Ramos (cell line): ENCODE measurements at regions not wholly inside any gene's neighbourhood (a gene's known extent, or its start where the extent isn't known, plus 50 kb on each side); places are given as distances from the start of the nearest gene placed in this dataset.

ENCODE experiments used
- in situ Hi-C: fragments of 300-500 bp; cut with MboI; formaldehyde crosslinking; loops from one replicate; pipeline ENCODE4 v1.14.3; 2022; ENCODE audit warnings: low sequenced_read_pairs; ENCODE audit not compliant: unreplicated experiment

- in situ Hi-C loops: no loop called here
Observed at GRCh38 chr9:90046317-90046861, 441.6 kb downstream of the GADD45G start.

- in situ Hi-C loops: no loop called here
Observed at GRCh38 chr9:90047828-90048227, 443.0 kb downstream of the GADD45G start.

- in situ Hi-C loops: no loop called here
Observed at GRCh38 chr9:90052366-90052765, 447.6 kb downstream of the GADD45G start.

- in situ Hi-C loops: no loop called here
Observed at GRCh38 chr9:90053027-90053426, 448.2 kb downstream of the GADD45G start.

GRCh38 chr9:90054810-90055209 is 450.0 kb downstream of the GADD45G start:
- in situ Hi-C loops: no loop called here

- in situ Hi-C loops: no loop called here
Observed at GRCh38 chr9:90055226-90055625, 450.4 kb downstream of the GADD45G start.

- in situ Hi-C loops: no loop called here
Observed at GRCh38 chr9:90057361-90057760, 452.5 kb downstream of the GADD45G start.

- in situ Hi-C loops: no loop called here
Observed at GRCh38 chr9:90058182-90058763, 453.5 kb downstream of the GADD45G start.

- in situ Hi-C loops: no loop called here
Observed at GRCh38 chr9:90059436-90059835, 454.6 kb downstream of the GADD45G start.

- in situ Hi-C loops: no loop called here
Observed at GRCh38 chr9:90060256-90060655, 455.4 kb downstream of the GADD45G start.

GRCh38 chr9:90061187-90061586 is 456.4 kb downstream of the GADD45G start:
- in situ Hi-C loops: no loop called here

- in situ Hi-C loops: no loop called here
Observed at GRCh38 chr9:90062982-90063381, 458.2 kb downstream of the GADD45G start.

- in situ Hi-C loops: no loop called here
Observed at GRCh38 chr9:90064248-90064647, 459.4 kb downstream of the GADD45G start.

GRCh38 chr9:90064971-90065370 is 460.2 kb downstream of the GADD45G start:
- in situ Hi-C loops: no loop called here

GRCh38 chr9:90065851-90066250 is 461.0 kb downstream of the GADD45G start:
- in situ Hi-C loops: no loop called here

- in situ Hi-C loops: no loop called here
Observed at GRCh38 chr9:90069085-90069484, 464.3 kb downstream of the GADD45G start.

GRCh38 chr9:90070056-90070455 is 465.2 kb downstream of the GADD45G start:
- in situ Hi-C loops: no loop called here

- in situ Hi-C loops: no loop called here
Observed at GRCh38 chr9:90070469-90070868, 465.7 kb downstream of the GADD45G start.

GRCh38 chr9:90070931-90071660 is 466.3 kb downstream of the GADD45G start:
- in situ Hi-C loops: no loop called here

- in situ Hi-C loops: no loop called here
Observed at GRCh38 chr9:90073186-90073945, 468.6 kb downstream of the GADD45G start.

- in situ Hi-C loops: no loop called here
Observed at GRCh38 chr9:90074316-90074962, 469.6 kb downstream of the GADD45G start.
